GM23338 (cell line): ENCODE measurements at regions not wholly inside any gene's neighbourhood (a gene's known extent, or its start where the extent isn't known, plus 50 kb on each side); places are given as distances from the start of the nearest gene placed in this dataset.

Experiments
- ATAC-seq: fragments of 200-7000 bp; cut with Tn5 transposase; 3 replicates; pipeline ENCODE4 v1.9.1; 2020
- DNase-seq: peaks from one replicate; pipeline ENCODE4 v3.0.0-alpha.2; 2015; ENCODE audit warnings: low spot score
- H2AFZ ChIP-seq: fragments of 200-600 bp; sonication (generic); 2 replicates; pipeline ENCODE4 v1.8.0; 2016; ENCODE audit warnings: antibody characterized with exemption, mild to moderate bottlenecking, moderate library complexity
- H3F3A ChIP-seq: fragments of 200-600 bp; sonication (generic); replicated peaks from 2 replicates; pipeline ENCODE4 v1.8.0; 2017; ENCODE audit warnings: antibody characterized with exemption, mixed run types, low read depth
- H3K27ac ChIP-seq: fragments of 200-600 bp; sonication (generic); 2 replicates; pipeline ENCODE4 v1.6.1; 2016; ENCODE audit warnings: low read depth
- H3K27me3 ChIP-seq: fragments of 200-600 bp; sonication (generic); 2 replicates; pipeline ENCODE4 v1.8.0; 2016; ENCODE audit warnings: mild to moderate bottlenecking, mixed run types, moderate library complexity; ENCODE audit not compliant: insufficient read depth
- H3K36me3 ChIP-seq: fragments of 200-600 bp; sonication (generic); 2 replicates; pipeline ENCODE4 v1.8.0; 2016; ENCODE audit warnings: mild to moderate bottlenecking; ENCODE audit not compliant: insufficient read depth
- H3K4me1 ChIP-seq: fragments of 200-600 bp; sonication (generic); 2 replicates; pipeline ENCODE4 v1.8.0; 2016; ENCODE audit warnings: mild to moderate bottlenecking, moderate library complexity; ENCODE audit not compliant: insufficient read depth
- H3K4me2 ChIP-seq: fragments of 200-600 bp; sonication (generic); 2 replicates; pipeline ENCODE4 v1.7.1; 2017; ENCODE audit warnings: mixed run types
- H3K4me3 ChIP-seq: fragments of 200-600 bp; sonication (generic); 2 replicates; pipeline ENCODE4 v1.6.1; 2016; ENCODE audit warnings: mixed run types
- H3K79me2 ChIP-seq: fragments of 200-600 bp; sonication (generic); replicated peaks from 2 replicates; pipeline ENCODE4 v1.8.0; 2017; ENCODE audit warnings: mild to moderate bottlenecking; ENCODE audit not compliant: insufficient read depth
- H3K9me2 ChIP-seq: fragments of 200-600 bp; sonication (generic); 2 replicates; pipeline ENCODE4 v1.8.0; 2017; ENCODE audit not compliant: insufficient read depth
- H4K20me1 ChIP-seq: fragments of 200-600 bp; sonication (generic); replicated peaks from 2 replicates; pipeline ENCODE4 v1.8.0; 2017; ENCODE audit warnings: mild to moderate bottlenecking; ENCODE audit not compliant: insufficient read depth
- H3K27ac Mint-ChIP-seq: 2 replicates; pipeline ENCODE4 v1.8.0; 2020; ENCODE audit warnings: inconsistent platforms, mild to moderate bottlenecking, moderate library complexity, mixed read lengths
- H3K27me3 Mint-ChIP-seq: 3 replicates; pipeline ENCODE4 v1.8.0; 2022; ENCODE audit warnings: low read depth, mild to moderate bottlenecking, moderate library complexity, mixed read lengths, inconsistent platforms; ENCODE audit not compliant: insufficient read depth, poor library complexity
- H3K36me3 Mint-ChIP-seq: 3 replicates; pipeline ENCODE4 v1.8.0; 2021; ENCODE audit warnings: low read depth, mild to moderate bottlenecking, inconsistent platforms, moderate library complexity, mixed read lengths
- H3K4me1 Mint-ChIP-seq: 3 replicates; pipeline ENCODE4 v1.8.0; 2020; ENCODE audit warnings: mild to moderate bottlenecking, inconsistent platforms, mixed read lengths
- H3K4me3 Mint-ChIP-seq: 3 replicates; pipeline ENCODE4 v1.8.0; 2021; ENCODE audit warnings: moderate library complexity, mild to moderate bottlenecking, inconsistent platforms, mixed read lengths
- H3K9me3 Mint-ChIP-seq: 3 replicates; pipeline ENCODE4 v1.8.0; 2020; ENCODE audit warnings: moderate library complexity, mild to moderate bottlenecking, inconsistent platforms, mixed read lengths
- CREB1 ChIP-seq: fragments of 250-450 bp; sonication (Bioruptor Pico); IDR thresholded peaks from 2 replicates; pipeline ENCODE4 v1.5.0; 2020; ENCODE audit warnings: low read depth, mild to moderate bottlenecking, moderate library complexity
- EZH2 ChIP-seq: fragments of 200-600 bp; sonication (generic); IDR thresholded peaks from one replicate; pipeline ENCODE4 v1.8.0; 2017; ENCODE audit warnings: antibody characterized with exemption, mild to moderate bottlenecking, low read depth; ENCODE audit not compliant: unreplicated experiment
- NANOG ChIP-seq: IDR thresholded peaks from 2 replicates; pipeline ENCODE4 v1.6.1; 2016; ENCODE audit warnings: antibody characterized with exemption, borderline replicate concordance
- POLR2AphosphoS5 ChIP-seq: IDR thresholded peaks from 2 replicates; pipeline ENCODE4 v1.6.1; 2016; ENCODE audit warnings: antibody characterized with exemption, low read depth
- STAT1 ChIP-seq: IDR thresholded peaks from one replicate; pipeline ENCODE4 v1.6.1; 2016; ENCODE audit warnings: antibody characterized with exemption; ENCODE audit not compliant: unreplicated experiment
- ZNF114 ChIP-seq: fragments of 250-450 bp; sonication (Bioruptor Pico); IDR thresholded peaks from 2 replicates; pipeline ENCODE4 v1.5.0; 2020; ENCODE audit warnings: mild to moderate bottlenecking, moderate library complexity
- ZNF331 ChIP-seq: fragments of 250-450 bp; sonication (Bioruptor Pico); IDR thresholded peaks from 2 replicates; pipeline ENCODE4 v1.5.0; 2020; ENCODE audit warnings: low read depth, mild to moderate bottlenecking, moderate library complexity
- TF ChIP-seq, protein P1 (sequence below): IDR thresholded peaks from 2 replicates; pipeline ENCODE4 v1.6.1; 2016; ENCODE audit warnings: antibody characterized with exemption
- TF ChIP-seq, protein P2 (sequence below), 2 experiments: fragments of 200-600 bp in 1 of 2; sonication (generic) in 1 of 2; conservative IDR thresholded peaks; 2 replicates each; pipeline versions ENCODE4 v1.5.1 to v1.6.1; 2016 to 2017; ENCODE audit warnings: antibody characterized with exemption in 2 of 2, low read depth in 2 of 2, mild to moderate bottlenecking in 2 of 2, moderate library complexity in 1 of 2
- TF ChIP-seq, protein P3 (sequence below): IDR thresholded peaks from one replicate; pipeline ENCODE4 v1.6.1; 2018; ENCODE audit warnings: antibody characterized with exemption; ENCODE audit not compliant: unreplicated experiment
- TF ChIP-seq, protein P4 (sequence below): fragments of 250-450 bp; sonication (Bioruptor Pico); IDR thresholded peaks from 2 replicates; pipeline ENCODE4 v1.5.0; 2020; ENCODE audit warnings: mild to moderate bottlenecking, moderate library complexity

DNA sequence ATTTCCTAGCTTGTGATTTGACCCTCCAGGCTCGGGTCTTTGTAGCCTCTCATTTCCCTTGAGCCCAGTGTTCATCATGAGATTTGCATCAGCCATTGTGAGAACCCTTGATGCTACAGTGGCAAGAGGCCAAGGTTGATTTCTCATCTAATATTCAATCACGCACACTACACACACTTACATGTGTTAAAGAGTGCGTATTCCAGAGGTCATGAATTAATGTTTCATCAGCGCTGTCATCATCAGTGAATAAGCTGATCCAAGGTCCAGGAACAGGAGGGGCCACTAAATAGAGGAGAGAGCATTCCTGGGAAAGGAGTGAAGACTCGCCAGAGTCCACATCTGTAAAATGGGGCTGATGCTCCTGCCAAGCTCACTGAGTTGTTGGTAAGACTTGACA is 276.1 kb upstream of the SIX2 start (continued):
- TF ChIP-seq, protein P1, sequence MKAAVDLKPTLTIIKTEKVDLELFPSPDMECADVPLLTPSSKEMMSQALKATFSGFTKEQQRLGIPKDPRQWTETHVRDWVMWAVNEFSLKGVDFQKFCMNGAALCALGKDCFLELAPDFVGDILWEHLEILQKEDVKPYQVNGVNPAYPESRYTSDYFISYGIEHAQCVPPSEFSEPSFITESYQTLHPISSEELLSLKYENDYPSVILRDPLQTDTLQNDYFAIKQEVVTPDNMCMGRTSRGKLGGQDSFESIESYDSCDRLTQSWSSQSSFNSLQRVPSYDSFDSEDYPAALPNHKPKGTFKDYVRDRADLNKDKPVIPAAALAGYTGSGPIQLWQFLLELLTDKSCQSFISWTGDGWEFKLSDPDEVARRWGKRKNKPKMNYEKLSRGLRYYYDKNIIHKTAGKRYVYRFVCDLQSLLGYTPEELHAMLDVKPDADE = no peak
- TF ChIP-seq, protein P2, sequence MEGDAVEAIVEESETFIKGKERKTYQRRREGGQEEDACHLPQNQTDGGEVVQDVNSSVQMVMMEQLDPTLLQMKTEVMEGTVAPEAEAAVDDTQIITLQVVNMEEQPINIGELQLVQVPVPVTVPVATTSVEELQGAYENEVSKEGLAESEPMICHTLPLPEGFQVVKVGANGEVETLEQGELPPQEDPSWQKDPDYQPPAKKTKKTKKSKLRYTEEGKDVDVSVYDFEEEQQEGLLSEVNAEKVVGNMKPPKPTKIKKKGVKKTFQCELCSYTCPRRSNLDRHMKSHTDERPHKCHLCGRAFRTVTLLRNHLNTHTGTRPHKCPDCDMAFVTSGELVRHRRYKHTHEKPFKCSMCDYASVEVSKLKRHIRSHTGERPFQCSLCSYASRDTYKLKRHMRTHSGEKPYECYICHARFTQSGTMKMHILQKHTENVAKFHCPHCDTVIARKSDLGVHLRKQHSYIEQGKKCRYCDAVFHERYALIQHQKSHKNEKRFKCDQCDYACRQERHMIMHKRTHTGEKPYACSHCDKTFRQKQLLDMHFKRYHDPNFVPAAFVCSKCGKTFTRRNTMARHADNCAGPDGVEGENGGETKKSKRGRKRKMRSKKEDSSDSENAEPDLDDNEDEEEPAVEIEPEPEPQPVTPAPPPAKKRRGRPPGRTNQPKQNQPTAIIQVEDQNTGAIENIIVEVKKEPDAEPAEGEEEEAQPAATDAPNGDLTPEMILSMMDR (conservative IDR thresholded peaks at IDR 0.05; ENCODE audit: low read depth in 2 of 2) = no peak
- TF ChIP-seq CREB1 (CRISPR knock-in tag) = no peak
- TF ChIP-seq, protein P3, sequence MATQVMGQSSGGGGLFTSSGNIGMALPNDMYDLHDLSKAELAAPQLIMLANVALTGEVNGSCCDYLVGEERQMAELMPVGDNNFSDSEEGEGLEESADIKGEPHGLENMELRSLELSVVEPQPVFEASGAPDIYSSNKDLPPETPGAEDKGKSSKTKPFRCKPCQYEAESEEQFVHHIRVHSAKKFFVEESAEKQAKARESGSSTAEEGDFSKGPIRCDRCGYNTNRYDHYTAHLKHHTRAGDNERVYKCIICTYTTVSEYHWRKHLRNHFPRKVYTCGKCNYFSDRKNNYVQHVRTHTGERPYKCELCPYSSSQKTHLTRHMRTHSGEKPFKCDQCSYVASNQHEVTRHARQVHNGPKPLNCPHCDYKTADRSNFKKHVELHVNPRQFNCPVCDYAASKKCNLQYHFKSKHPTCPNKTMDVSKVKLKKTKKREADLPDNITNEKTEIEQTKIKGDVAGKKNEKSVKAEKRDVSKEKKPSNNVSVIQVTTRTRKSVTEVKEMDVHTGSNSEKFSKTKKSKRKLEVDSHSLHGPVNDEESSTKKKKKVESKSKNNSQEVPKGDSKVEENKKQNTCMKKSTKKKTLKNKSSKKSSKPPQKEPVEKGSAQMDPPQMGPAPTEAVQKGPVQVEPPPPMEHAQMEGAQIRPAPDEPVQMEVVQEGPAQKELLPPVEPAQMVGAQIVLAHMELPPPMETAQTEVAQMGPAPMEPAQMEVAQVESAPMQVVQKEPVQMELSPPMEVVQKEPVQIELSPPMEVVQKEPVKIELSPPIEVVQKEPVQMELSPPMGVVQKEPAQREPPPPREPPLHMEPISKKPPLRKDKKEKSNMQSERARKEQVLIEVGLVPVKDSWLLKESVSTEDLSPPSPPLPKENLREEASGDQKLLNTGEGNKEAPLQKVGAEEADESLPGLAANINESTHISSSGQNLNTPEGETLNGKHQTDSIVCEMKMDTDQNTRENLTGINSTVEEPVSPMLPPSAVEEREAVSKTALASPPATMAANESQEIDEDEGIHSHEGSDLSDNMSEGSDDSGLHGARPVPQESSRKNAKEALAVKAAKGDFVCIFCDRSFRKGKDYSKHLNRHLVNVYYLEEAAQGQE = no peak
- TF ChIP-seq EZH2 = no peak
- no peak for TF ChIP-seq STAT1
- TF ChIP-seq ZNF114 (CRISPR knock-in tag) = no peak

DNA sequence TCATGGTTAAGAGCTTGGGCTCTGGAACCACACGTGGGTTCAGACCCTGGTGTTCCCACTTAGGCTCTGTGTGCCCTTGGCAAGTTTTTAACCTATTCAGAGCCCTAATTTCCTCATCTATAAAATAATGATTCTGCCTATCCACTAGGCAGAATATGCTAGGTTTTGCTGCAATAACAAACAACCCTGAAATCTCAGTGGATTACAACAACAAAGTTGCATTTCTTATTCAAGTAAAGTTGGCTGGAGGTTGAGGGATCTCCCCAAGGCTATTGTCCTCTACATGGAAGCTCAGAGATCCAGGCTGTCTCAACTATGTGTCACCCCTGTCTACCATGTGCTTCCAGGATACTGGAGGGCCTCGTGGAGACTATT is 275.4 kb upstream of the SIX2 start:
- Mint-ChIP-seq H3K36me3 (peaks cover 6% of the 10 kb centered on the region; the same call in 2 of the 3 replicates), H3K27me3 (peaks cover 10% of the 10 kb centered on the region), H3K4me1 (no peaks in the 10 kb centered on the region), H3K4me3 (no peak overlapping the region), H3K27ac (no peak overlapping the region), H3K9me3 (peaks cover 10% of the 10 kb centered on the region; the same call in 2 of the 3 replicates)
- DNase-seq (no peak), ATAC-seq (no peak)
- Histone ChIP-seq H3K4me2 (no peak overlapping the region), H3K4me3 (no peak overlapping the region), H4K20me1 (no peaks in the 10 kb centered on the region), H3K27ac (no peak overlapping the region), H3K79me2 (no peaks in the 10 kb centered on the region), H3K36me3 (no peaks in the 10 kb centered on the region; the same call in 1 of the 2 replicates), H3K9me2 (no peaks in the 10 kb centered on the region), H3K27me3 (no peaks in the 10 kb centered on the region), H3K4me1 (no peaks in the 10 kb centered on the region), H3F3A (no peaks in the 10 kb centered on the region), H2AFZ (no peak overlapping the region)
- TF ChIP-seq POLR2AphosphoS5 = no peak
- no peak for TF ChIP-seq STAT1
- TF ChIP-seq EZH2 = no peak
- TF ChIP-seq ZNF331 (CRISPR knock-in tag) = no peak
- TF ChIP-seq NANOG = no peak
- TF ChIP-seq, protein P4, sequence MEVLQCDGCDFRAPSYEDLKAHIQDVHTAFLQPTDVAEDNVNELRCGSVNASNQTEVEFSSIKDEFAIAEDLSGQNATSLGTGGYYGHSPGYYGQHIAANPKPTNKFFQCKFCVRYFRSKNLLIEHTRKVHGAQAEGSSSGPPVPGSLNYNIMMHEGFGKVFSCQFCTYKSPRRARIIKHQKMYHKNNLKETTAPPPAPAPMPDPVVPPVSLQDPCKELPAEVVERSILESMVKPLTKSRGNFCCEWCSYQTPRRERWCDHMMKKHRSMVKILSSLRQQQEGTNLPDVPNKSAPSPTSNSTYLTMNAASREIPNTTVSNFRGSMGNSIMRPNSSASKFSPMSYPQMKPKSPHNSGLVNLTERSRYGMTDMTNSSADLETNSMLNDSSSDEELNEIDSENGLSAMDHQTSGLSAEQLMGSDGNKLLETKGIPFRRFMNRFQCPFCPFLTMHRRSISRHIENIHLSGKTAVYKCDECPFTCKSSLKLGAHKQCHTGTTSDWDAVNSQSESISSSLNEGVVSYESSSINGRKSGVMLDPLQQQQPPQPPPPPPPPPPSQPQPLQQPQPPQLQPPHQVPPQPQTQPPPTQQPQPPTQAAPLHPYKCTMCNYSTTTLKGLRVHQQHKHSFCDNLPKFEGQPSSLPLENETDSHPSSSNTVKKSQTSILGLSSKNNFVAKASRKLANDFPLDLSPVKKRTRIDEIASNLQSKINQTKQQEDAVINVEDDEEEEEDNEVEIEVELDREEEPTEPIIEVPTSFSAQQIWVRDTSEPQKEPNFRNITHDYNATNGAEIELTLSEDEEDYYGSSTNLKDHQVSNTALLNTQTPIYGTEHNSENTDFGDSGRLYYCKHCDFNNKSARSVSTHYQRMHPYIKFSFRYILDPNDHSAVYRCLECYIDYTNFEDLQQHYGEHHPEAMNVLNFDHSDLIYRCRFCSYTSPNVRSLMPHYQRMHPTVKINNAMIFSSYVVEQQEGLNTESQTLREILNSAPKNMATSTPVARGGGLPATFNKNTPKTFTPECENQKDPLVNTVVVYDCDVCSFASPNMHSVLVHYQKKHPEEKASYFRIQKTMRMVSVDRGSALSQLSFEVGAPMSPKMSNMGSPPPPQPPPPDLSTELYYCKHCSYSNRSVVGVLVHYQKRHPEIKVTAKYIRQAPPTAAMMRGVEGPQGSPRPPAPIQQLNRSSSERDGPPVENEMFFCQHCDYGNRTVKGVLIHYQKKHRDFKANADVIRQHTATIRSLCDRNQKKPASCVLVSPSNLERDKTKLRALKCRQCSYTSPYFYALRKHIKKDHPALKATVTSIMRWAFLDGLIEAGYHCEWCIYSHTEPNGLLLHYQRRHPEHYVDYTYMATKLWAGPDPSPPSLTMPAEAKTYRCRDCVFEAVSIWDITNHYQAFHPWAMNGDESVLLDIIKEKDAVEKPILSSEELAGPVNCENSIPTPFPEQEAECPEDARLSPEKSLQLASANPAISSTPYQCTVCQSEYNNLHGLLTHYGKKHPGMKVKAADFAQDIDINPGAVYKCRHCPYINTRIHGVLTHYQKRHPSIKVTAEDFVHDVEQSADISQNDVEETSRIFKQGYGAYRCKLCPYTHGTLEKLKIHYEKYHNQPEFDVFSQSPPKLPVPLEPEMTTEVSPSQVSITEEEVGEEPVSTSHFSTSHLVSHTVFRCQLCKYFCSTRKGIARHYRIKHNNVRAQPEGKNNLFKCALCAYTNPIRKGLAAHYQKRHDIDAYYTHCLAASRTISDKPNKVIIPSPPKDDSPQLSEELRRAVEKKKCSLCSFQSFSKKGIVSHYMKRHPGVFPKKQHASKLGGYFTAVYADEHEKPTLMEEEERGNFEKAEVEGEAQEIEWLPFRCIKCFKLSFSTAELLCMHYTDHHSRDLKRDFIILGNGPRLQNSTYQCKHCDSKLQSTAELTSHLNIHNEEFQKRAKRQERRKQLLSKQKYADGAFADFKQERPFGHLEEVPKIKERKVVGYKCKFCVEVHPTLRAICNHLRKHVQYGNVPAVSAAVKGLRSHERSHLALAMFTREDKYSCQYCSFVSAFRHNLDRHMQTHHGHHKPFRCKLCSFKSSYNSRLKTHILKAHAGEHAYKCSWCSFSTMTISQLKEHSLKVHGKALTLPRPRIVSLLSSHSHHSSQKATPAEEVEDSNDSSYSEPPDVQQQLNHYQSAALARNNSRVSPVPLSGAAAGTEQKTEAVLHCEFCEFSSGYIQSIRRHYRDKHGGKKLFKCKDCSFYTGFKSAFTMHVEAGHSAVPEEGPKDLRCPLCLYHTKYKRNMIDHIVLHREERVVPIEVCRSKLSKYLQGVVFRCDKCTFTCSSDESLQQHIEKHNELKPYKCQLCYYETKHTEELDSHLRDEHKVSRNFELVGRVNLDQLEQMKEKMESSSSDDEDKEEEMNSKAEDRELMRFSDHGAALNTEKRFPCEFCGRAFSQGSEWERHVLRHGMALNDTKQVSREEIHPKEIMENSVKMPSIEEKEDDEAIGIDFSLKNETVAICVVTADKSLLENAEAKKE (CRISPR knock-in tag) = no peak
